Neural crest cell (in vitro differentiated cells): ENCODE measurements at regions not wholly inside any gene's neighbourhood (a gene's known extent, or its start where the extent isn't known, plus 50 kb on each side); places are given as distances from the start of the nearest gene placed in this dataset.

Source experiments
- DNase-seq: peaks from one replicate; pipeline ENCODE4 v3.0.0; 2021; ENCODE audit warnings: low read depth, mixed read lengths, low spot score
- H3K27ac Mint-ChIP-seq: one replicate; pipeline ENCODE4 v1.8.0; 2021; ENCODE audit warnings: mild to moderate bottlenecking, mixed read lengths; ENCODE audit not compliant: unreplicated experiment
- H3K27me3 Mint-ChIP-seq: 2 replicates; pipeline ENCODE4 v1.8.0; 2021; ENCODE audit warnings: low read depth, mild to moderate bottlenecking, mixed read lengths
- H3K36me3 Mint-ChIP-seq: 2 replicates; pipeline ENCODE4 v1.8.0; 2021; ENCODE audit warnings: low read depth, mild to moderate bottlenecking, mixed read lengths
- H3K4me1 Mint-ChIP-seq: 2 replicates; pipeline ENCODE4 v1.8.0; 2021; ENCODE audit warnings: mixed read lengths
- H3K4me3 Mint-ChIP-seq: one replicate; pipeline ENCODE4 v1.8.0; 2021; ENCODE audit warnings: mild to moderate bottlenecking, mixed read lengths
- H3K9me3 Mint-ChIP-seq: 2 replicates; pipeline ENCODE4 v1.8.0; 2021; ENCODE audit warnings: mixed read lengths
- CTCF ChIP-seq: fragments of 200-600 bp; sonication (generic); conservative IDR thresholded peaks from 2 replicates; pipeline ENCODE4 v1.5.0; 2021; ENCODE audit warnings: antibody characterized with exemption, mild to moderate bottlenecking

- DNase-seq, result peak; percentile 30
Measured at GRCh38 chr13:95403349-95404140, 102.3 kb upstream of the ABCC4 start.

GRCh38 chr13:95404141-95404882, 103.1 kb upstream of the ABCC4 start:
- peaks cover 10% of the 10 kb centered on the region for H3K4me1 Mint-ChIP-seq
- H3K27ac Mint-ChIP-seq, result no peak overlapping the region
- no peaks in the 10 kb centered on the region for H3K36me3 Mint-ChIP-seq
- no peaks in the 10 kb centered on the region for H3K9me3 Mint-ChIP-seq
- peak; percentile 85 for DNase-seq
- peak; percentile 99 for TF ChIP-seq CTCF
- H3K27me3 Mint-ChIP-seq, result peaks cover 3% of the 10 kb centered on the region
- H3K4me3 Mint-ChIP-seq, result peak overlapping the region; percentile 80

More at GRCh38 chr13:95403349-95404140, 102.3 kb upstream of the ABCC4 start:
- H3K9me3 Mint-ChIP-seq, result no peaks in the 10 kb centered on the region
- no peak overlapping the region for H3K27ac Mint-ChIP-seq
- no peaks in the 10 kb centered on the region for H3K36me3 Mint-ChIP-seq
- H3K27me3 Mint-ChIP-seq, result peaks cover 3% of the 10 kb centered on the region
- peak overlapping the region; percentile 80 for H3K4me3 Mint-ChIP-seq
- peaks cover 10% of the 10 kb centered on the region for H3K4me1 Mint-ChIP-seq
- no peak for TF ChIP-seq CTCF

DNA sequence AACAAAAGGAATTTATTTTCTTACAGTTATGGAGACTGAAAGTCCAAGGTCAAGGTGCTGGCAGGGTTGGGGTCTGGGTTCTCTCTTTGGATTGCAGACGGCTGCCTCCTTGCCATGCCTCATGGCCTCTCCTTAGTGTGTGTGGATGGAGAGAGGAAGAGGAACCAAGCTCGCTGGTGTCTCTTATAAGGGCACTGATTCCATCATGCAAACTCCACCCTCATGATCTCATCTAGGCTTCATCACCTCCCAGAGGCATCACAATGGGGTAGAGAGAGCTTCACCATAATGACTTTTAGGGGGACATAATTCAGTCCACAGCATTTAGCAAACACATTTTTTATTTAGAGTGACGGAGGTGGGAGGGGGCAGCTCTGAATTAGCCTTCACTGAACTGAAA, 104.9 kb upstream of the ABCC4 start:
- H3K27me3 Mint-ChIP-seq, result peaks cover 3% of the 10 kb centered on the region
- H3K4me3 Mint-ChIP-seq, result no peak overlapping the region
- H3K27ac Mint-ChIP-seq, result peak overlapping the region; percentile 75
- H3K4me1 Mint-ChIP-seq, result peaks cover 10% of the 10 kb centered on the region
- no peak for DNase-seq
- no peaks in the 10 kb centered on the region for H3K36me3 Mint-ChIP-seq
- TF ChIP-seq CTCF, result no peak
- no peaks in the 10 kb centered on the region for H3K9me3 Mint-ChIP-seq

GRCh38 chr13:95411428-95412040, 110.3 kb upstream of the ABCC4 start:
- TF ChIP-seq CTCF, result no peak
- Mint-ChIP-seq H3K4me1 (no peaks in the 10 kb centered on the region), H3K27me3 (no peaks in the 10 kb centered on the region), H3K27ac (no peak overlapping the region), H3K4me3 (no peak overlapping the region), H3K9me3 (peaks cover 3% of the 10 kb centered on the region), H3K36me3 (no peaks in the 10 kb centered on the region)
- DNase-seq, result no peak

GRCh38 chr13:95418946-95419345, 117.7 kb upstream of the ABCC4 start:
- no peak for DNase-seq
- Mint-ChIP-seq H3K27me3 (no peaks in the 10 kb centered on the region), H3K4me3 (no peak overlapping the region), H3K9me3 (peaks cover 3% of the 10 kb centered on the region), H3K36me3 (no peaks in the 10 kb centered on the region), H3K27ac (no peak overlapping the region), H3K4me1 (peaks cover 4% of the 10 kb centered on the region)
- TF ChIP-seq CTCF, result no peak
